Gastroesophageal sphincter (tissue), 4 donors: ENCODE measurements at regions not wholly inside any gene's neighbourhood (a gene's known extent, or its start where the extent isn't known, plus 50 kb on each side); places are given as distances from the start of the nearest gene placed in this dataset.

Experiments
- ATAC-seq: fragments of 150-250 bp; one replicate; pipeline ENCODE4 v1.9.1; 2016; ENCODE audit warnings: mild to moderate bottlenecking, moderate library complexity
- H3K27ac ChIP-seq, 4 donors: fragments of 200-600 bp; sonication (generic) in 3 of 4; 1 replicate in 3 of 4; 2 replicates in 1 of 4; pipeline ENCODE4 v1.5.1; 2016 to 2019
- H3K27me3 ChIP-seq: fragments of 200-600 bp; sonication (generic); one replicate; pipeline ENCODE4 v1.5.1; 2019
- H3K36me3 ChIP-seq, 2 donors: fragments of 200-600 bp; sonication (generic); one replicate each; pipeline ENCODE4 v1.5.1; 2019; ENCODE audit warnings: control low read depth in 1 of 2
- H3K4me1 ChIP-seq, 3 donors: fragments of 200-600 bp; sonication (generic); 1 replicate in 2 of 3; 2 replicates in 1 of 3; pipeline ENCODE4 v1.5.1; 2016 to 2019; ENCODE audit warnings: control low read depth in 2 of 3
- H3K4me3 ChIP-seq, 2 donors: fragments of 200-600 bp; sonication (generic); one replicate each; pipeline ENCODE4 v1.5.1; 2019; ENCODE audit warnings: mild to moderate bottlenecking in 1 of 2, moderate library complexity in 1 of 2
- H3K9me3 ChIP-seq, 3 donors: fragments of 200-600 bp; sonication (generic); one replicate each; pipeline ENCODE4 v1.5.1; 2017 to 2019; ENCODE audit warnings: control low read depth in 2 of 3
- EP300 ChIP-seq: sonication (generic); formaldehyde crosslinking; IDR thresholded peaks from one replicate; pipeline ENCODE4 v1.6.1; 2017; ENCODE audit warnings: antibody characterized with exemption, mild to moderate bottlenecking
- POLR2A ChIP-seq, 2 donors: fragments of 450-650 bp; IDR thresholded peaks; one replicate each; pipeline ENCODE4 v1.6.1; 2017; ENCODE audit warnings: antibody characterized with exemption in 2 of 2, mild to moderate bottlenecking in 2 of 2, moderate library complexity in 1 of 2
- POLR2AphosphoS5 ChIP-seq: sonication (generic); formaldehyde crosslinking; IDR thresholded peaks from one replicate; pipeline ENCODE4 v1.6.1; 2017; ENCODE audit warnings: antibody characterized with exemption
- WGBS, 2 donors: methylation state at CpG; one replicate each; pipeline ENCODE4 v1.1.5; 2018; ENCODE audit warnings: low coverage in 1 of 2; 5-methylcytosine and 5-hydroxymethylcytosine counted together
- TF ChIP-seq, protein P1 (sequence below), 4 experiments: fragments of 200-600 bp in 2 of 4; fragments of 450-650 bp in 2 of 4; sonication (generic) in 1 of 4; IDR thresholded peaks; one replicate each; pipeline ENCODE4 v1.5.1; 2017 to 2019; ENCODE audit warnings: antibody characterized with exemption in 4 of 4, mild to moderate bottlenecking in 2 of 4, moderate library complexity in 2 of 4

DNA sequence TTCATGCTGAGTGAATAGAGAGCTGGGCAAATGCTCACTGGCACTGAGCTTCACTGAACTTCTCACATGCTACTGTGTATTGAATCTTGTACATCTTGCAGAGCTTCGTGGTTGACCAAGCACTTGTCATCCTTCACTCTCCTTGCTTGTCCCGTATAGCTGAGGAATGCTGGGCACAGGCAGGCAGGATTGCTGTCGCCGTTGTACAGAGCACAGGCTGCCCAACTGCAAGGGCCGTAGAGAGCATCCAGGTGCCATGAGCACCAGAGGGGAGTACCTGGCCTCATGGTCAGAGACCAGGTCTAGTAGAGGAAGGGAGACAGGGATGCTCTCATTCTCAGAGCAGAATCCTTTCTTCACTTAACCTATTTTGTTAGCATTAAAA, 99.8 kb upstream of the RET start:
- no peak for ATAC-seq
- Histone ChIP-seq H3K4me3 (no peak overlapping the region), H3K4me1 (no peaks in the 10 kb centered on the region), H3K27me3 (peaks cover 12% of the 10 kb centered on the region), H3K9me3 (no peaks in the 10 kb centered on the region), H3K36me3 (no peaks in the 10 kb centered on the region), H3K27ac (no peak overlapping the region)
- TF ChIP-seq, protein P1, sequence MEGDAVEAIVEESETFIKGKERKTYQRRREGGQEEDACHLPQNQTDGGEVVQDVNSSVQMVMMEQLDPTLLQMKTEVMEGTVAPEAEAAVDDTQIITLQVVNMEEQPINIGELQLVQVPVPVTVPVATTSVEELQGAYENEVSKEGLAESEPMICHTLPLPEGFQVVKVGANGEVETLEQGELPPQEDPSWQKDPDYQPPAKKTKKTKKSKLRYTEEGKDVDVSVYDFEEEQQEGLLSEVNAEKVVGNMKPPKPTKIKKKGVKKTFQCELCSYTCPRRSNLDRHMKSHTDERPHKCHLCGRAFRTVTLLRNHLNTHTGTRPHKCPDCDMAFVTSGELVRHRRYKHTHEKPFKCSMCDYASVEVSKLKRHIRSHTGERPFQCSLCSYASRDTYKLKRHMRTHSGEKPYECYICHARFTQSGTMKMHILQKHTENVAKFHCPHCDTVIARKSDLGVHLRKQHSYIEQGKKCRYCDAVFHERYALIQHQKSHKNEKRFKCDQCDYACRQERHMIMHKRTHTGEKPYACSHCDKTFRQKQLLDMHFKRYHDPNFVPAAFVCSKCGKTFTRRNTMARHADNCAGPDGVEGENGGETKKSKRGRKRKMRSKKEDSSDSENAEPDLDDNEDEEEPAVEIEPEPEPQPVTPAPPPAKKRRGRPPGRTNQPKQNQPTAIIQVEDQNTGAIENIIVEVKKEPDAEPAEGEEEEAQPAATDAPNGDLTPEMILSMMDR (IDR thresholded peaks at IDR 0.05) = no peak
- TF ChIP-seq EP300 = no peak
- 60% methylated on average over 1 of the region's 5 CpGs; no CpG with 5 or more reads in 1 of the 2 donors for WGBS, 2 donors

DNA sequence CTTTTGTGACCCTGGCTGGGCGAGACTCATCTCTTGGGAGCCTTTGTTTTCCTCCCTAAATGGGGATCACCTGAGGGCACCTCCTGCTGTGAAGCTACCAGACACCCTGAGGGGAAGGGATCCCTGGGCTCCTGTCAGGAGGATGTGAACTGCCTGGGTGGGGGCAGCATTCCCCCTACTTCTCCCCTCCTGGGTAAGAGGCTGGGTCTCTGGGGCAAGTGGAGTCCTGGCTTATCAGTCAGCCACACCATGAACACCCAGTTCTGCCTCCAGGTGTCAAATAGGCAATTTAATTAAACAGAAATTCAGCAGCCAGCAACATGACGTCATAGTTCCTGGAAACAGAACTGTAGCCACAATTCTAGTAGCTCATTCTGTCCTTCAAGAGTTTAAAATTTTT, 97.7 kb upstream of the RET start:
- Histone ChIP-seq H3K36me3 (no peaks in the 10 kb centered on the region), H3K9me3 (no peaks in the 10 kb centered on the region), H3K4me1 (no peaks in the 10 kb centered on the region), H3K27me3 (peaks cover 12% of the 10 kb centered on the region), H3K27ac (no peak overlapping the region), H3K4me3 (no peak overlapping the region)
- no peak for ATAC-seq
- TF ChIP-seq POLR2A (IDR thresholded peaks at IDR 0.05) (no peak), POLR2AphosphoS5 (no peak), EP300 (no peak)
- TF ChIP-seq, protein P1 (IDR thresholded peaks at IDR 0.05) = no peak
- 53 to 63% methylated on average over 2 of the region's 2 CpGs for WGBS, 2 donors

DNA sequence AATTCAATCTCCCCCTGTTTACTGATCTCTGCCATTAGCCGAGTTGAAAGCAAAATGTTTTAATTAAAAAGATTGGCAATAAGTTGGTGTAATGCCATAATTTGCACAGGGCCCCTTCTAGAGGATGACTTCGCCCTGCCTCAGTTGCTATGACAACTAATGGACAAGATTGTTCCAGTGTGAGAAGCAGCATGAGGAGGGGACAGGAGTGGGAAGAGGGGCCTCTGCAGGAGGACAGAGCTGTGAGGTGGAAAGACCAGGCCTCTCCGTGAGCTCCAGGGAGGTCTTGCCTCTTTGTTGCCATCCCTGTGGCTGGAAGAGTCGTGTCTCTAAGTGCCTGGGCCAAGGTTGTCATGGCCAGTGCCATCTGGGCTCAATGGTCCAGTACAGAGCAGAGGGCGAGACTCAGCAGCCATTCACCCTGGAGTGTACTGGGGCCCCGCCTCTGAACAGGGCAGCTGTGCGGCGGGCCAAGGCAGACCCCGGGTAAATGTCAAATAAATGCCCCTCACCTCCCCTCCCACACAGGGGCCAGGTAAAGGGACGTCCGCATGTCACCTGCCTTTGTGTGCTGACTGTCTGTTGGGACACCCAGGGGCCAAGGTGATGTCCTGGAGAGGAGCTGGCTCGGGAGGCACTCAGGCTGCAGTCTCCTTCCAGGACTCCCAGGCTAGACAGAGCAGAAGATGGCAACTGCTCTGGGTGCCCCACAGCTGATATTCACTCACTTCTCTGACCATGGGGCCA, 97.0 kb upstream of the RET start:
- H3K27me3 ChIP-seq = peaks cover 9% of the 10 kb centered on the region
- 50 to 53% methylated on average over 3 of the region's 12 CpGs for WGBS, 2 donors
- no peaks in the 10 kb centered on the region for H3K4me1 ChIP-seq
- H3K36me3 ChIP-seq = no peaks in the 10 kb centered on the region
- ATAC-seq = no peak
- H3K9me3 ChIP-seq = no peaks in the 10 kb centered on the region
- H3K4me3 ChIP-seq = no peak overlapping the region
- H3K27ac ChIP-seq = no peak overlapping the region
- TF ChIP-seq EP300 (no peak), POLR2A (IDR thresholded peaks at IDR 0.05) (no peak), POLR2AphosphoS5 (no peak)
- TF ChIP-seq, protein P1 (IDR thresholded peaks at IDR 0.05) = no peak

DNA sequence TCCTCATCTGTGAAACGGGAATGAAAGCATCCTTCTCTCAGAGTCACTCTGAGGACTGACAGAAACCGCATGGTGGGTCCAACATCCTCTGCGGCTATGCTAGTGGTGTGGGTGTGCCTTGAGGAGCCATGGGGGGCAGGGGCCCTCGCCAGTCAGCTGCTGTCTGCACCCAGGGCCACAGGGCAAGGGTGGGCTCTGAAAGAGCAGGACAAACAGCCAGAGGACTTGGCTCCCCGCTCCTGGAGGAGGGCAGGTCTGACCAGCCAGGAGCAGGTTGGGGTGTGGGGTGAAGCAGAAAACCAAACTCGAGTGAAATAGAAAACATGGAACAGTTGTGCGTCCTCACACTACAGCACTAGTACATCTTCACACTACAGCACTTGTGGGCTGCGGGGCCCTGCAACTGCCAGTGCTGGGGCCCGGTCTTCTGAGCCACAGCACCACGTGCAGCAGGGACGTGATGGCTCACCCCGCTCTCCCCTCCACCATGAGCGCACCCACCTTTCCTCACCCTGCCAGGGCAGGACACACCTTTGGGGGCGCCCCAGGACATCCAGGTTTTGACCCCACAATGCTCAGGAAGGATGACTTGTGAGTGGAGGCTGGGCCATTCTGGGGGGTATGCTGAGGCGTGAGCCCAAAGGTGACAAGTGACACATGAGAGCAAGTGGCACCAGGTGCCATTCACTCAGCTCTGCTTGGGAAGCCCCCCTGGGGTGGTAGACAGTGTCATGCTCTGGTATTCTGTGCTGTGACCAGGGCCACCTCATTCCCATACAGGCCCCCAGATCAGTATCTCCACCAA, 96.1 kb upstream of the RET start:
- no peaks in the 10 kb centered on the region for H3K9me3 ChIP-seq
- ATAC-seq = no peak
- no peak for TF ChIP-seq POLR2A (IDR thresholded peaks at IDR 0.05)
- TF ChIP-seq, protein P1 (IDR thresholded peaks at IDR 0.05) = no peak
- no peak for TF ChIP-seq EP300
- TF ChIP-seq POLR2AphosphoS5 = no peak
- WGBS, 2 donors = 20% methylated on average over 1 of the region's 15 CpGs; no CpG with 5 or more reads in 1 of the 2 donors
- H3K36me3 ChIP-seq = no peaks in the 10 kb centered on the region
- peaks cover 8% of the 10 kb centered on the region for H3K27me3 ChIP-seq
- no peak overlapping the region for H3K4me3 ChIP-seq
- H3K27ac ChIP-seq = no peak overlapping the region
- no peaks in the 10 kb centered on the region for H3K4me1 ChIP-seq
